ENCODE measurements at regions not wholly inside any gene's neighbourhood (a gene's known extent, or its start where the extent isn't known, plus 50 kb on each side); places are given as distances from the start of the nearest gene placed in this dataset.

DNA sequence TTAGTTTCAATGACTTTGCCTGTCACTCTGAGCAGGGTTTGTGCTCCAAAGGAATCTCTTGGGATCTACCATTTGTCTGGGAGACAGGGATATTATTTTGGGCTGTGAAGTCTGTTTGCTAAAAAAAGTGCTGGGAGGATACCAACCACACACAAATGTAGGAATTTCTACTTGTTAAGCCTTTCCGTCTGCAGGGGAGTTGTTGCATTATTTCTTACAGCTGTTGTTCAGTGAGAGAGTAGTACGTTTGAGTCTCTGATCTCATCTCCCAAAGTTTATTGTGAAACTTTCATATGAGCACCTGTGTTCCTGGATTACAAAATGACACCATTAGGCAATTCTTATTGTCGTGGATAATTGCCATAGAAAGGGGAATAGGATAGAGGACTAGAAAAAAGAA is 78.3 kb upstream of the SEMA6A start:
- Mint-ChIP-seq H3K27ac (peak overlapping the region; percentile 95), H3K36me3 (ENCODE audit: low read depth) (no peaks in the 10 kb centered on the region), H3K9me3 (no peaks in the 10 kb centered on the region), H3K4me3 (peak overlapping the region; percentile 7; the same call in 1 of the 3 replicates), H3K4me1 (peaks cover 60% of the 10 kb centered on the region), H3K27me3 (ENCODE audit: insufficient read depth, low read depth, poor library complexity) (peaks cover 1% of the 10 kb centered on the region)
- Histone ChIP-seq H3K27ac (ENCODE audit: low read depth) (peak overlapping the region; percentile 65), H3K4me2 (peak overlapping the region; percentile 30), H3K4me1 (ENCODE audit: insufficient read depth) (peaks cover 59% of the 10 kb centered on the region), H3F3A (replicated peaks; ENCODE audit: low read depth) (no peaks in the 10 kb centered on the region), H3K4me3 (peak overlapping the region; percentile 18; the same call in 1 of the 2 replicates), H4K20me1 (replicated peaks; ENCODE audit: insufficient read depth) (no peaks in the 10 kb centered on the region), H3K9me2 (ENCODE audit: insufficient read depth) (no peaks in the 10 kb centered on the region), H2AFZ (no peak overlapping the region), H3K27me3 (ENCODE audit: insufficient read depth) (no peaks in the 10 kb centered on the region), H3K79me2 (replicated peaks; ENCODE audit: insufficient read depth) (no peaks in the 10 kb centered on the region), H3K36me3 (ENCODE audit: insufficient read depth) (no peaks in the 10 kb centered on the region)
- TF ChIP-seq EZH2phosphoT487 (IDR thresholded peaks at IDR 0.05; ENCODE audit: unreplicated experiment) (no peak), JUNB (IDR thresholded peaks at IDR 0.05; ENCODE audit: unreplicated experiment) (no peak), NANOG (IDR thresholded peaks at IDR 0.05; ENCODE audit: borderline replicate concordance) (no peak), POLR2AphosphoS5 (IDR thresholded peaks at IDR 0.05; ENCODE audit: low read depth) (no peak), CREB1 (CRISPR knock-in tag; IDR thresholded peaks at IDR 0.05; ENCODE audit: low read depth) (no peak), STAT1 (IDR thresholded peaks at IDR 0.05; ENCODE audit: unreplicated experiment) (no peak), ZNF331 (CRISPR knock-in tag; IDR thresholded peaks at IDR 0.05; ENCODE audit: low read depth) (no peak), ZNF114 (CRISPR knock-in tag; IDR thresholded peaks at IDR 0.05) (no peak), EZH2 (IDR thresholded peaks at IDR 0.05; ENCODE audit: low read depth, unreplicated experiment) (no peak)
- TF ChIP-seq, protein P1, sequence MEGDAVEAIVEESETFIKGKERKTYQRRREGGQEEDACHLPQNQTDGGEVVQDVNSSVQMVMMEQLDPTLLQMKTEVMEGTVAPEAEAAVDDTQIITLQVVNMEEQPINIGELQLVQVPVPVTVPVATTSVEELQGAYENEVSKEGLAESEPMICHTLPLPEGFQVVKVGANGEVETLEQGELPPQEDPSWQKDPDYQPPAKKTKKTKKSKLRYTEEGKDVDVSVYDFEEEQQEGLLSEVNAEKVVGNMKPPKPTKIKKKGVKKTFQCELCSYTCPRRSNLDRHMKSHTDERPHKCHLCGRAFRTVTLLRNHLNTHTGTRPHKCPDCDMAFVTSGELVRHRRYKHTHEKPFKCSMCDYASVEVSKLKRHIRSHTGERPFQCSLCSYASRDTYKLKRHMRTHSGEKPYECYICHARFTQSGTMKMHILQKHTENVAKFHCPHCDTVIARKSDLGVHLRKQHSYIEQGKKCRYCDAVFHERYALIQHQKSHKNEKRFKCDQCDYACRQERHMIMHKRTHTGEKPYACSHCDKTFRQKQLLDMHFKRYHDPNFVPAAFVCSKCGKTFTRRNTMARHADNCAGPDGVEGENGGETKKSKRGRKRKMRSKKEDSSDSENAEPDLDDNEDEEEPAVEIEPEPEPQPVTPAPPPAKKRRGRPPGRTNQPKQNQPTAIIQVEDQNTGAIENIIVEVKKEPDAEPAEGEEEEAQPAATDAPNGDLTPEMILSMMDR (conservative IDR thresholded peaks at IDR 0.05; ENCODE audit: low read depth in 2 of 2), result no peak
- TF ChIP-seq, protein P2, sequence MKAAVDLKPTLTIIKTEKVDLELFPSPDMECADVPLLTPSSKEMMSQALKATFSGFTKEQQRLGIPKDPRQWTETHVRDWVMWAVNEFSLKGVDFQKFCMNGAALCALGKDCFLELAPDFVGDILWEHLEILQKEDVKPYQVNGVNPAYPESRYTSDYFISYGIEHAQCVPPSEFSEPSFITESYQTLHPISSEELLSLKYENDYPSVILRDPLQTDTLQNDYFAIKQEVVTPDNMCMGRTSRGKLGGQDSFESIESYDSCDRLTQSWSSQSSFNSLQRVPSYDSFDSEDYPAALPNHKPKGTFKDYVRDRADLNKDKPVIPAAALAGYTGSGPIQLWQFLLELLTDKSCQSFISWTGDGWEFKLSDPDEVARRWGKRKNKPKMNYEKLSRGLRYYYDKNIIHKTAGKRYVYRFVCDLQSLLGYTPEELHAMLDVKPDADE (IDR thresholded peaks at IDR 0.05), result no peak
- DNase-seq (ENCODE audit: low spot score), result peak; percentile 51
- ATAC-seq, result peak; percentile 36

DNA sequence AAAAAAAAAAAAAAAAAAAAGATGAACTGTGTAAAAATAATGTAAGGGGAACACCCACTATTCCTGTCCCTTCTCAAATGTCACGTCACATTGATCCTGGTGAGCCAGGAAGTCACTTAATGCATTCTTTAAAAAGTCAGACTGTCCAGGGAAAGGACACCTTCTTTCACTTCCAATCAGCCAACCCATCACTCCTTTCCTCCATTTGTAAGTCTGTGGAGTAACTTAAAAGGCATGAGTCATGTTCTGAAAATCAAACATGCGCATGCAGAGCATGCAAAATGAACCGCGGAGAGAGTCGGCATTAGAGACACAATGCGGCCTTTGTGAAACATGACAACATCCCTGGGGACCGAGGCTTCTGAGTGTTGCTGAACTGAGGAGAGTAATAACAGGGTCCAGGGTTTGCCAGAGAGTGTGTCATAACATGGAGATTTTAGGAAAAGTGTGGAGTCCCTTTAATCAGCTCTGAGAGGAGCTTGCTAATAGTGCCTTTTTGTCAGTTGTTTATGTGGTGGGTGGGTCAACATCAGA is 77.6 kb upstream of the SEMA6A start:
- Mint-ChIP-seq H3K4me1 (peaks cover 61% of the 10 kb centered on the region), H3K4me3 (peak overlapping the region; percentile 51), H3K9me3 (no peaks in the 10 kb centered on the region), H3K27me3 (ENCODE audit: insufficient read depth, low read depth, poor library complexity) (peaks cover 1% of the 10 kb centered on the region), H3K36me3 (ENCODE audit: low read depth) (no peaks in the 10 kb centered on the region), H3K27ac (peak overlapping the region; percentile 95)
- Histone ChIP-seq H3K27me3 (ENCODE audit: insufficient read depth) (no peaks in the 10 kb centered on the region), H3K4me2 (peak overlapping the region; percentile 30), H3K9me2 (ENCODE audit: insufficient read depth) (no peaks in the 10 kb centered on the region), H3K36me3 (ENCODE audit: insufficient read depth) (no peaks in the 10 kb centered on the region), H3K4me3 (peak overlapping the region; percentile 18), H2AFZ (no peak overlapping the region), H4K20me1 (replicated peaks; ENCODE audit: insufficient read depth) (no peaks in the 10 kb centered on the region), H3K4me1 (ENCODE audit: insufficient read depth) (peaks cover 59% of the 10 kb centered on the region), H3K27ac (ENCODE audit: low read depth) (peak overlapping the region; percentile 65), H3K79me2 (replicated peaks; ENCODE audit: insufficient read depth) (no peaks in the 10 kb centered on the region), H3F3A (replicated peaks; ENCODE audit: low read depth) (no peaks in the 10 kb centered on the region)
- DNase-seq (ENCODE audit: low spot score) (peak; percentile 88), ATAC-seq (peak; percentile 85)
- TF ChIP-seq, protein P2 (IDR thresholded peaks at IDR 0.05), result no peak
- peak; percentile 51 for TF ChIP-seq NANOG (IDR thresholded peaks at IDR 0.05; ENCODE audit: borderline replicate concordance)
- no peak for TF ChIP-seq ZNF331 (CRISPR knock-in tag; IDR thresholded peaks at IDR 0.05; ENCODE audit: low read depth)
- TF ChIP-seq STAT1 (IDR thresholded peaks at IDR 0.05; ENCODE audit: unreplicated experiment), result no peak
- TF ChIP-seq, protein P3, sequence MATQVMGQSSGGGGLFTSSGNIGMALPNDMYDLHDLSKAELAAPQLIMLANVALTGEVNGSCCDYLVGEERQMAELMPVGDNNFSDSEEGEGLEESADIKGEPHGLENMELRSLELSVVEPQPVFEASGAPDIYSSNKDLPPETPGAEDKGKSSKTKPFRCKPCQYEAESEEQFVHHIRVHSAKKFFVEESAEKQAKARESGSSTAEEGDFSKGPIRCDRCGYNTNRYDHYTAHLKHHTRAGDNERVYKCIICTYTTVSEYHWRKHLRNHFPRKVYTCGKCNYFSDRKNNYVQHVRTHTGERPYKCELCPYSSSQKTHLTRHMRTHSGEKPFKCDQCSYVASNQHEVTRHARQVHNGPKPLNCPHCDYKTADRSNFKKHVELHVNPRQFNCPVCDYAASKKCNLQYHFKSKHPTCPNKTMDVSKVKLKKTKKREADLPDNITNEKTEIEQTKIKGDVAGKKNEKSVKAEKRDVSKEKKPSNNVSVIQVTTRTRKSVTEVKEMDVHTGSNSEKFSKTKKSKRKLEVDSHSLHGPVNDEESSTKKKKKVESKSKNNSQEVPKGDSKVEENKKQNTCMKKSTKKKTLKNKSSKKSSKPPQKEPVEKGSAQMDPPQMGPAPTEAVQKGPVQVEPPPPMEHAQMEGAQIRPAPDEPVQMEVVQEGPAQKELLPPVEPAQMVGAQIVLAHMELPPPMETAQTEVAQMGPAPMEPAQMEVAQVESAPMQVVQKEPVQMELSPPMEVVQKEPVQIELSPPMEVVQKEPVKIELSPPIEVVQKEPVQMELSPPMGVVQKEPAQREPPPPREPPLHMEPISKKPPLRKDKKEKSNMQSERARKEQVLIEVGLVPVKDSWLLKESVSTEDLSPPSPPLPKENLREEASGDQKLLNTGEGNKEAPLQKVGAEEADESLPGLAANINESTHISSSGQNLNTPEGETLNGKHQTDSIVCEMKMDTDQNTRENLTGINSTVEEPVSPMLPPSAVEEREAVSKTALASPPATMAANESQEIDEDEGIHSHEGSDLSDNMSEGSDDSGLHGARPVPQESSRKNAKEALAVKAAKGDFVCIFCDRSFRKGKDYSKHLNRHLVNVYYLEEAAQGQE (IDR thresholded peaks at IDR 0.05; ENCODE audit: unreplicated experiment), result no peak

Data from GM23338 (cell line).